ELF-1 (cell line): ENCODE measurements at regions not wholly inside any gene's neighbourhood (a gene's known extent, or its start where the extent isn't known, plus 50 kb on each side); places are given as distances from the start of the nearest gene placed in this dataset.

Experiments
- DNase-seq: peaks from one replicate; pipeline ENCODE4 v3.0.0-alpha.2; 2016; ENCODE audit warnings: low read depth, low spot score

DNA sequence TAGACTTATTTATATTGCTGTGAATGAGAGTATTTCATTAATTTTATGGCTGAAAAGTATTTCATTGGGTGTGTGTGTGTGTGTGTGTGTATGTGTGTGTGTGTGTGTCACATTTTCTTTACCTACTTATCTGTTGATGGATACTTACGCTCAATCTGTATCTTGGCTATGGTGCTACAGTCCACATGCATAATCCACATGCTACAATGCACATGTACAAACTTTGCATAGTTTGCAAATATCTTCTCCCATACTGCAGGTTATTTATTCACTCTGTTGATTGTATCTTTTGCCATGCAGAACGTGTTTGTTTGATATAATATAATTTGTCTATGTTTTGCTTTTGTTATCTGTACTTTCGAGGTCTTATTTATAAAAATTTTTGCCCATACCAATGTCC lies 167.8 kb downstream of the RAB28 start:
- no peak for DNase-seq

DNA sequence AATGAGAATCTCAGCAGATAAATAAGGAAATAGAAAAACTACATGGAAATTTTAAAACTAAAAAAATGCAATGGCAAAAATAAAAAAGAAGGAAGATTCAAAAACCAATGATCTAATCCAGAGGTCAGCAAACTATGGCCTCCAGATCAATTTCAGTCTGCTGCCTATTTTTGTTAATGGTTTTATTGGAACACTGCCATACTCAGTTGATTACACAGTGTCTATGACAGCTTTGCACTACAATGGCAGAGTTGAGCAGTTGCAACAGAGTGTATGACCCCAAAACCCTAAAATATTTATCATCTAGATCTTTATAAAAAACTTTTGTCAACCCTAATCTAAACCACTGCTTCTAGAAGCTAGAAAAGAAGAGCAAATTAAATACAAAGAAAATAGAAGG lies 170.3 kb downstream of the RAB28 start:
- no peak for DNase-seq

DNA sequence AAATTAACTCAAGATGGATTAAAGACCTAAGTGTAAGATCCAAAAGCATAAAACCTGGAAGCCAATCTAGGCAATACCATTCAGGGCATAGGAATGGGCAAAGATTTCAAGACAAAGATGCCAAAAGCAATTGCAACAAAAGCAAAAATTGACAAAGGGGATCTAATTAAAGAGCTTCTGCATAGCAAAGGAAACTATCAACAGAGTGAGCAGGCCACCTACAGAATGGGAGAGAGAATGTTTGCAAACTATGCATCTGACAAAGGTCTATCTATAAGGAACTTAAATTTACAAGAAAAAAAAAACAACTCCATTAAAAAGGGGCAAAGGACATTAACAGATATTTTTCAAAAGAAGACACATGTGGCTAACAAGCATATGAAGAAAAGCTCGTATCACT lies 171.9 kb downstream of the RAB28 start:
- no peak for DNase-seq

DNA sequence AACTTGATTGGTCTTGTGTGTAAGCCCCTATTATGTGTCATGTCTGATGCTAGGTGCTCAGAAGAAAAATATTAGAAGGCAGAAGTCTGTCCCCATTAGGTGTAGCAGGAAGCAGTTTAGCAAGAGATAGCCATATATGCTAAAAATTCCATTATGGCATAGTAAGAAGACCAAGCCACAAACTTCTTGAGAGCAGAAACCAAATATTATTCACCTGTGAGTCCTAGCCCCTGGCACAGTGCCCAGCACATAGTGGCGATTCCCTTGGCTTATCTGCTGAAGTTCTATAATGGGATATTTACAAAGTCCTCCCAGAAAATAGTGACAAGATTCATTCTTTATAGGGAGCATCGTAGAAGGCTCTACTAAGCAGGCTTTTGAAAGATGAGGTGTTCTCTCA lies 174.4 kb downstream of the RAB28 start:
- no peak for DNase-seq

DNA sequence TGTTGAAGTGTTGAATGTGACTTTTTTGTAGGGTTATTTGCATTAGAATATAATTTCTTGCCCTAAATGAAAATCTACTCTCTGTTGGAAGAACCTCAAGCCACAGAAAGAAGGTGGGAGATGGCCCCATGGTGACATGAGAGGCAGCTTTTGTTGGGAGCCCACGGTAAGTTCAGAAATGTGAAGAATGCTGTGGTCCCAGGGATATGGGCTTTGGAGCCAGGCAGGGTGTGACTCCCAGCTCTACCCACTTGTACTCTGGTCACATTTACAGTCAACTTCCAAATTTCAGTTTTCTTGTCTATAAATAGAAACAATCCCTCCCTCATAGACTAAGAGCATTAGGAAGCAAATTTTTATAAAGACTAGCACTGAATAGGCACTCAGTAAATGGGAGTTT lies 177.8 kb downstream of the RAB28 start:
- no peak for DNase-seq

DNA sequence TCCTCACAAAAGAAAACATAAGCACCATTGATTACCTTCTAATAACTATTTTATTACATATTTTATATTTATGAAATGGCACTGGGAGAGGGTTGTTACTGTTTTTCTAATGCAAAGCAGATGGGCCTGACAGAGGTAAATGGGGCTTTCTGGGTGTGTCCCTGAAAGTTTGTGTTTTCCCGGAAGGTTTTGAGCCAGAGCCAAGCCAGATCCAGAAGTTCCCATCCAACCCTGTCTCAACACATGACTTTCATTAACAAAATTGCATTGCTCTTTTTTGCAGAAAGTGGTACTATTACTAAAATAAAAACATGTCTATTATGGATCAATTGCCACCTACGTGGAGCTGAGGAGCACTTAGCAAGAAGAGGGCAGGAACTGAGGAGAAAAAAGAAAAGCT lies 181.3 kb downstream of the RAB28 start:
- DNase-seq, result no peak

DNA sequence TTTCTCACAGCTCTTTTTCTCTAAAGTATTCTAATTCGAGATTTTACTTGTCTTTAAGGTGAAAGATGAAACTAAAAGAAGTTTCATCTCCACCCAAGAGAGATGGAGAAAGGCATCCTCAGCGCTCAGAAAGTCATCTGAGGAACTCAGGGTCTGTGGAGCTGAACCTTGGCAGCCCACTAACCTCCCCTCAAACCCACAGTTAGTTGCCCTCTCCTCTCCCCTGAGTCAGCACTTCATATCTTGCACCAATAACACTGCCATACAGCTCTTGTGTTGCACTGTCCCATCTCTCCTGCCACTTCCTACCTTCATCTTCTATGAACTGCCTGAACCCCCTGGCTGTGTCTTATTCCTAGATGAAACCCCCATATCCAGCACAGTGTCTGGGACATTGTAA lies 184.8 kb downstream of the RAB28 start:
- no peak for DNase-seq

DNA sequence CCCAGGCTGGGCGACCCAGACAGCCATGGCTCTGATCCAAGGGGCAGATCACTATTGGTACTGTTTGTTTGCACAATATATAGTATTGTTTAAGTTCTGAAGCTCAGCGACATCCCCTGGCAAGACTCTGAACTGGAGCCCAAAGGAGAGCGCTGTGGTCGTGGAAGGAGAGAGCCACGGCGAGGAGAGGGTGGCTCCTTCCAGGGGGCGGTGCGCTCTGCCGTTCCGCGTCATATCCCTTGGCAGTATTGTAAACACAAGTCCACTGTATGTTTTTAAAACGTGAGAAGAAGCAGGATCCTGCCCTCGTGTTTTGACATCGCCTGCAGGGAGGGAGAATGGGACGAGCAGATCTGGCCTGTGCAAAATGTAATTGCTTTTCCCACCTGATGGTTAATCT lies 185.5 kb downstream of the RAB28 start:
- no peak for DNase-seq

DNA sequence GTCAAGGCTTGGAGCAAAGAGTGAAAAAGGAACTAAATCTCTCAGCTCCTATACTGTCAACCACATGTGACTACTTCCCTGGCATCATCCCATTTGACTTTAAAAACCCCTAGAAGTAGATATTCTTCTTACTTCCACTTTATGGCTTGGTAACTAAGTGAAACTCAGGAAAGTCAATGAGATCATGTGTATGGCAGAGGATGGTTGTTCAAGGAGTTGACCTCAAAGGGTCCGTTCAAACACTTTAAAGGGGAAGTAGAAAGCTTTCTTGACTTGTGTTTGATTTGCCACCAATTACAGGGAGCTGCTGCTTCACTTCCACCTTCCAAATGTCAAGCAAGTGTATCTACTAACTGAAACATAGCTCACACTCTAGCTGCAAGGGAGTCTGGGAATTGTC lies 187.2 kb downstream of the RAB28 start:
- DNase-seq, result no peak

DNA sequence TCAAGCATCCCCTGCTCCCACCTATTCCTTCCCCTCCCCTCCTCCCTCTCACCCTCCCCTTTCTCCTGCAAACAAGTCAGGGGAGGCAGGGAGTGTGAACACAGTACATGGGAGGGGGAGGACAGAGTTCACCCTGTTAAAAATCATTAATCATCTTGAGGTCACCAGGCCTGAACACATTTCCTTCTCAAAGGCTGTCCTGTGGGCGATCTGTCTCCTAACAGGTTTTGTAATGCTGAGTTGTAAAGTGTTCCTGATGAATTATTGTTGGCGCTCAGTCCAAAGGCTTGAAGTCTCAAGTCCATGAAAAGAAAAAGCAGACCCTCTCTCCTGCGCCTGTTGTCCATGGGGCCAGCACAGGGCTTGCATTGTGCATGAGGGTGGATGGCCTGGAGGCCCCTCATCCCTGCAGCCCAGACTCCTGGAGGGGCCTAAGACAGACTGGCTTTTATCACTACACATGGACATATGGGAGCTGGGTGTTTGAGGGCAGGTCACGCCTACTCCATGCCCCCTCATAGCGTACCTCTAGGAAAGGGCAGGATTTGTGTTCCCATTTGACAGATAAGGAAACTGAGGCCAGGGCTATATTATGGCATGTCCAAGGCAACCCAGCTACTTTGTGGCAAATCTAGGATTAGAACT lies 189.1 kb downstream of the RAB28 start:
- no peak for DNase-seq

DNA sequence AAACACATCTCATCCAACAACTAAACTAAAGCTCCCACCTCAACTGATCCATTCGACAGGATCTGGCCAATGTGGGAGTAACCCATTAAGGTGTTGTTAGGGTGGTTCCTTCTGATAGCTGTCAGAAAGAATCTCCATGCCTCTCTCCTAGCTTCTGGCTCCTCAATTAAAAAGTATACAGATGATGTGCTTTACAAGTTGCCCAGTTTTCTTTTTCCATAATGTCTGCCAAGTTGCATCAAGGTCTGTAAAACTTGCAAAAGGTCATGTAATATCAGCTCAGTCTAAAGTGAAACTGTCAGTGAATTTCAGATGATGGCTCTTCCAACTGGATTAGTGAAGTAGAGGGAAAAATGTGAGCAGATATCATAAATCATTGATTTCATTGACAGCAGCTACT lies 191.8 kb downstream of the RAB28 start:
- no peak for DNase-seq

DNA sequence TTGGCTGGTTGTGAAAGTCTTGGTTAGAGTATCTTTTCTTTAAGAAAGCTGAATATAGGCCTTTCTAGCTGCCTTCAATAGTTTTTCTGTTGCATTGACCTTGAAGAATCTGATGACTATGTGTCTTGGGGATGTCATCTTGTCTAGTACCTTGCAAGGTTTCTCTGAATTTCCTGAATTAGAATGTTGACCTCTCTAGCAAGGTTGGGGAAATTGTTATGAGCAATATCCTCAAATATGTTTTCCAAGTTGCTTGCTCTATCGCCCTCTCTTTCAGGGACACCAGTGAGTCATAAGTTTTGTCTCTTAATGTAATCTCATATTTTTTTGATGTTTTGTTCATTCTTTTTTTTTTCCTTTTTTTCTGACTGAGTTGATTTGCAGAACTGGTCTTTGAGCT lies 194.7 kb downstream of the RAB28 start:
- no peak for DNase-seq

DNA sequence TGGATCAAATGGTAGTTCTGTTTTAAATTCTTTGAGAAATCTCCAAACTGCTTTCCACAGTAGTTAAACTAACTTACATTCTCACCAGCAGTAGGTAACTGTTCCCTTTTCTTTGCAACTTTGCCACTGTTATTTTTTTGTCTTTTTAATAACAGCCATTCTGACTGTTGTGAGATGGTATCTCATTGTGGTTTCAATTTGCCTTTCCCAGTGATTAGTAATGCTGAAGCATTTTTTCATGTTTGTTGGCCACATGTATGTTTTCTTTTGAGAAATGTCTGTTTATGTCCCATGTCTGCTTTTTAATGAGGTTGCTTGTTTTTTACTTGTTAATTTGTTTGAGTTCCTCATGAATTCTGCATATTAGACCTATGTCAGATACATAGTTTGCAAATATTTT lies 198.8 kb downstream of the RAB28 start:
- DNase-seq, result no peak

DNA sequence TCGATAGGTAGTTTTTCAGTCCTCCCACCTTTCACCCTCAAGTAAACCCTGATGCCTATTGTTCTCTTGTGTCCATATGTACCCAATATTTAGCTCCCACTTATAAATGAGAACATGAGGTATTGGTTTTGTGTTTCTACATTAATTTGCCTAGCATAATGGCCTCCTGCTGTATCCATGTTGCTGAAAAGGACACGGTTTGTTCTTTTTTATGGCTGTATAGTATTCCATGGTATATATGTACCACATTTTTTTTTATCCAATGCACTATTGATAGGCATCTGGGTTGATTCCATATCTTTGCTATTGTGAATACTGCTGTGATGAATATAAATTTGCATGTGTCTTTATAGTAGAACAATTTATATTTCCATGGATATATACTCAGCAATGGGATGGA lies 199.2 kb downstream of the RAB28 start:
- DNase-seq, result no peak

DNA sequence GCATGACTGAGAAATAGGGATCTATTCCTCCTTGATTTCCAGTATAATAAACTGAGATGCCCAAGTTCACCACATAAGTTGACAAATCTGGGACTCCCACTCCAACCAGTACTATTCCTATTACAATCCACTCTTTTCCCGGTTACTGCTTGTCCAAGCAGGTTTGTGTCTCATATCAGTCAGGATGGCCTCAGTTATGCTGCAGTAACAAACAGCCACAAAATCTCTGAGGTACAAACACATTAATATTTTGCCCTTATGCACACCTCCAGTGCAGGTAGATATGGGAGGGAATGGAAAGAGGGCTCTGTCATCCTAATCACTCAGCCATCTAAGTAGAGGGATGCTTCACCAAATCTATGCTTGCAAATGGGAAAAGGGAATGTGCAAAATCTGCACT lies 207.8 kb downstream of the RAB28 start:
- no peak for DNase-seq

DNA sequence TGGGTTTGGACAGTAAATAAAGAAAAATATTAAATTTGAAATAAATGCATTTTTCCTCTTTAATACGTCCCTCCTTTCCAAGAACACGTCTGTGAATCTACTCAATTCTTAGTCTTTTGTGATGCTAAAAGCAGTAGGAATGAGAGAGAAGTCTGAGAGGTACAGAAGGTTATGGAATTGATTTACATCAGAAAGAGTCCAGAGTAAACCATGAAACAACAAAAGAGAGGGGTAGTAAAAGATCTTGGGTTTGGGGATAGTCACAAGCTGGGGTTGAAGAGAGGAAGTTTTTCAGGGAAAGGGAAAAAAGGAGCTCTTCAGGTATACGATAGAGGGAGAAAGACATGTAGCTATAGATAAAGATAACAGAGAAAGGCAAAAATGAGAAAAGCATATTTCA lies 215.4 kb downstream of the RAB28 start:
- no peak for DNase-seq

DNA sequence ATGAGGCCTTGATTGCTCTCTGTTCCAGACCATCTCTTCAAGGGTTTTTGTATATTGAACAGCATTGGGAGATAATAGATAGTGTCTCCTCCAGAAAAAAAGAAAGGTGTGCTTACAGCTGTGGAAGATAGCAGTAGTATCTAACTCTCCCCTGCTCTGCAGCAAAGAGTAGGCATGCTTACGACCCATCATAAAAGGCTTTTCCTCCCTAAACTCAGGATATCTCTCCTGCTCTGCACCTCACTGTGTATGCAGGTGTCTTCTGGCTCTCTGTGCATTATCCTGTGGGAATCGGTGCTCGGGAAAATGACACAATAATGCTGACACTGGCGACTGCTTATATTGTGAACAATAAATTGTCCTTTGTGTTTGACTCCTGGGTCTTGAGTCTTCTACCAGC lies 216.0 kb downstream of the RAB28 start:
- no peak for DNase-seq

DNA sequence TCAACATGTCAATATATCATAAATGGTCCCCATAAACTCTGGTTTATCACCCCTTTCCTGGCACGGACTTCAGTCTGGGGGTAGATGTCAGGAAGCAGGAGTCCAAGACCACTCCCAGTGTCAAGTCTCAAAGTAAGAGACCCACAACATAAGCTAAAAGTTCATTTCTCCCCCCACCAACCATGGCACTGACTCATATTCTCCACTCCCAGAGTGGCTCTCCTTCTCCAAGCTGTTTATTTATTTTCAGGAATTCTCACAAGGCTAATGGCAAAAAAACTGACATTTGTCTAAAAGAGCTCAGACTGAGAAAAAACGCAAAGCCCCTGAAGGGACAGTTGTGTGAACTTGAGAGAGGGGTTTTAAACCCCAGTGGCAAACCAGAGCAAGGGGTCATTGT lies 217.0 kb downstream of the RAB28 start:
- no peak for DNase-seq

DNA sequence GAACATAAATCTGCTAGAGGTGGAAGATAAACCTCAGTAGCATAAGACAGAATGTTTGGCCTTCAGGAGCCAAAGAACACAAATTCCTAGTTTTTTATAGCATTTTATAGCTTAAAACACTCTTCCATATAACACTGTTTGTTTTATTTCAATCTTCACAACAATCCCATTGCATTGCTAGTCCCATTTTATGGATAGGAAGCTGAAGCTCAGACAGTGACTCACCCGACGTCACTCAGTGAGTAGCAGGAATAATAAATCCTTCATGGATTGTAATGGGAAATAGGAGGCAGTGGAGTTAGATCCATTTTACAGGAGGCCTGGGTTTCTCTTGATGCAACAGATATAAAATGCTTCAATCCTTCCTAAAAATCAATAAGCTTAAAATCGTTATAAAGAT lies 217.5 kb downstream of the RAB28 start:
- DNase-seq, result no peak

DNA sequence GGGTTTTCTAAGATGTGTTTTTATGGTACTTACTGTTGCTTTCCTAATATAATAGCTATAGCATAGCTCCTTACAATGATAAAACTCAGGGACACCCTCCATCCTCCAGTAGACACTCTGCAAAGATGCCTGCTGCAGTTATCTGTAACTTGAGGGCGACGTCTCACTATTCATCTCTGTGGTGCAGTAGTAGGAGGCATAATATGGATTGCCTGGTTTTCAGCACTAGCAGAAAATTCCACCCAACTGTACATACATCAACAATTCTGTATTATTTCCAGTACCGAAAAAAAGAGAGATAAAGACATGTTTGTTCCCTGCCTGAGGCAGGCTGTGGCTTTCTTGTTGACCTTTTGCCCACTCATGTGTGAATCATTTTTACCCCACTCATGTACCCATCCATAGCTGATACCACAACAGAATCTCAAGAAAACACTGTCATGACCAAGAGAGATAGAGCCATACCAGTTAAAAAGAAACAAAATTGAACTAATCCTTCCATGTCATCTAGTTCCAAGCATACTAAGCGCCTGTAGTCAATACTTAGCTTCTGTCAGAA lies 220.1 kb downstream of the RAB28 start:
- DNase-seq, result no peak

DNA sequence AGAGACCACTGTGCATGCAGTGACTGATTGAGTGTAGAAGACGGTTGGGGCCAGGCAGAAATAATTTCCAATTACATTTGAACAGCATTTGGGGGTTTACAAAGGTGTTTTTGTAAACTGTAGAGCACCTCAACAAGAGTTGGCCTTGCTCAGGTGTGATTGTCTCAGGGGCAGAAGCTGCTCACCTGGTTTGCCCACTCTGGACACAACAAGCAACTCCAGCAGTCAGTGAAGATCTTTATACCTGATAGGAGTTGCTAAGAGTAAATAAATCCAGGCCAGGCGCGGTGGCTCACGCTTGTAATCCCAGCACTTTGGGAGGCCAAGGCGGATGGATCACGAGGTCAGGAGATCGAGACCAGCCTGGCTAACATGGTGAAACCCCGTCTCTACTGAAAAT lies 221.3 kb downstream of the RAB28 start:
- DNase-seq, result peak; percentile 59

DNA sequence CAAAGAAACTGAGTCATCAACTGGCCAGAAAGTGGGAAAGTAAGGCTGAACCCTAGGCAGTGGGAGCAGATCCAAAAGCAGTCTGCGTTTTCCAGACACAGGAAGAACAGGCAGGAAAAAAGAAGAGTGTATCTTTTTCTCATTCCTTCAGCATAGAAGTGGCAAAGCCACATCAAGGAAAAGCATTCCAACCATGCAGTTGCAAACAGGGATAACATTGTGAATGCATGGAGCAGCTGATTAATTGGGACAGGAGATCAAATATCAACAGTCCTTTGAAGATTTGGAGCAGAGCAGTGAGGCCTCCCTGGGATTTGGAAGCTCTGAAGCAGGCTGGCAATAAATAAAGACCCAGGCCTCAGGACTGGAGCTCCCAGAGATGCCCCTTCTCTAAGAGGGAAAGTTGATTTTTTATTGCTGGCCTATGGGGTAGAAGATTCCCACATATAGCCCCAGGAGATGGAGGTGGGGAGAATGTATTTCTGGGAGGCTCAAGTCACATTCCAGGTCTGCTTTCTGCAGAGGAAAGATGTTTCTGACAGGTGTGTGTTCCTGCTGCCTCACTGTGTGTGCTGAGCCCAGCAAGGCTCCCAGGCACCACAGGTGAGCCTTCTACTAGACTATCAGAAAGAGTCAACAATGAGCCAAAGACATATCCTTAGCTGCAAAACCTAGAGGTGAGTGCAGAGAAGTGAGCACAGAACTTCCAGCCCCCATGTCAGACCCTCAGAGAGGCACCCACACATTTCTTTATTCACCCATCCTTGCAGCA lies 222.5 kb downstream of the RAB28 start:
- DNase-seq, result peak; percentile 34

DNA sequence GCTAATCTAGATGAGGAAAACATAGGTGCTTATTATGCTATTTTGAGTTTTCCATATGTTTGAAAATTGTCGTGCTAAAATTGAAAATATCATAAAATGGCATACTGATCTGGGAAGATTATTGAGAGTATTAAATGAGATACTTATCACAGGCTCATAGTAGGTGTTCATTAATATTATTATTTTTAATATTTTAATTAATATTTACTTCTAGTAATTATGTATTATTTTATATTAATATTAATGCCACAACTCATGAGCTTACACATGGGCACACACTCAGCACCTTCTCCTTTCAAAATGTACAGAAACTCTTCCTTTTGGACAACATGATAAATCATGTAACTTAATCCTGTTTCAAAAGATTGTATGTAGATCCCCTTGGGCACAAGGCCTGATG lies 223.6 kb downstream of the RAB28 start:
- DNase-seq, result no peak
